ENCODE measurements at regions not wholly inside any gene's neighbourhood (a gene's known extent, or its start where the extent isn't known, plus 50 kb on each side); places are given as distances from the start of the nearest gene placed in this dataset.

DNA sequence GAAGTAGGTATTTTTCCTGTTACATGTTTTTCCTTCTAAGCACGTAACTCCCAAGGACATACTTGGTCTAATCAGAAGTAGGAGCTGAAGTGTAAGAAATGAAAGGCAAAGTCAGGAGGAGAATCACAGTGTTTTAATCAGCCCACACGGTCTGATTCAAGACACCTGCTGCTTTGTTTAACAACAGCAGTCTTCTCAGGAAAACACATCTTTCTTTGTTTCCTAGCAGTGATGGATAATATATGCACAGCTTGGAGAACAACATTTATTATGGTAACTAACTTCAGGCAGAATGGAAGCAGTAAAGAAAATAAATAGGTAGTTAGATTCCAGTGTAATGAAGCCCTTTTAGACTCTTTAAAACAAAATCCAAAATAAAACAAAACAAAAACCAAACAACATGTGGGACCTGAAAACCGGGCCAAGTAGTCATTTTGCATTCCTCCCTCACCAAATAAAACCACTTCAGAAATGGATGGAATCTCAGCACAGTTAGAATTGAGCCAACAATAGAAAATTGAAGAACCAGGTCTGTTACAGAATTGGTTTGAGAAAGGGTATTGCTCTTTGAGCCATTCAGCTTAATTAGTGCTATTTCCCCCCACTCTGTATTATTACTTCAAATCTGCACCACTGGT lies 61.1 kb upstream of the UGP2 start:
- TF ChIP-seq, protein P1, sequence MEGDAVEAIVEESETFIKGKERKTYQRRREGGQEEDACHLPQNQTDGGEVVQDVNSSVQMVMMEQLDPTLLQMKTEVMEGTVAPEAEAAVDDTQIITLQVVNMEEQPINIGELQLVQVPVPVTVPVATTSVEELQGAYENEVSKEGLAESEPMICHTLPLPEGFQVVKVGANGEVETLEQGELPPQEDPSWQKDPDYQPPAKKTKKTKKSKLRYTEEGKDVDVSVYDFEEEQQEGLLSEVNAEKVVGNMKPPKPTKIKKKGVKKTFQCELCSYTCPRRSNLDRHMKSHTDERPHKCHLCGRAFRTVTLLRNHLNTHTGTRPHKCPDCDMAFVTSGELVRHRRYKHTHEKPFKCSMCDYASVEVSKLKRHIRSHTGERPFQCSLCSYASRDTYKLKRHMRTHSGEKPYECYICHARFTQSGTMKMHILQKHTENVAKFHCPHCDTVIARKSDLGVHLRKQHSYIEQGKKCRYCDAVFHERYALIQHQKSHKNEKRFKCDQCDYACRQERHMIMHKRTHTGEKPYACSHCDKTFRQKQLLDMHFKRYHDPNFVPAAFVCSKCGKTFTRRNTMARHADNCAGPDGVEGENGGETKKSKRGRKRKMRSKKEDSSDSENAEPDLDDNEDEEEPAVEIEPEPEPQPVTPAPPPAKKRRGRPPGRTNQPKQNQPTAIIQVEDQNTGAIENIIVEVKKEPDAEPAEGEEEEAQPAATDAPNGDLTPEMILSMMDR (conservative IDR thresholded peaks at IDR 0.05 in 1 of 2, IDR thresholded peaks at IDR 0.05 in 1 of 2; ENCODE audit: low read depth in 1 of 2, low read length in 2 of 2) = no peak
- TF ChIP-seq EZH2 (IDR thresholded peaks at IDR 0.05; ENCODE audit: low read length, missing control alignments) = no peak

Measured in fibroblast of lung (primary cell).